IPS DF 6.9 (cell line): ENCODE measurements at regions not wholly inside any gene's neighbourhood (a gene's known extent, or its start where the extent isn't known, plus 50 kb on each side); places are given as distances from the start of the nearest gene placed in this dataset.

Experiments
- DNase-seq: peaks from one replicate; pipeline ENCODE4 v3.0.0-alpha.2; 2013; ENCODE audit warnings: low read depth, low spot score
- H3K27ac ChIP-seq: one replicate; pipeline ENCODE4 v1.5.1; 2013; ENCODE audit warnings: low read length, control low read depth
- H3K27me3 ChIP-seq: 2 replicates; pipeline ENCODE4 v1.6.1; 2013; ENCODE audit warnings: mild to moderate bottlenecking, low read length; ENCODE audit not compliant: control insufficient read depth, insufficient read depth
- H3K36me3 ChIP-seq: 2 replicates; pipeline ENCODE4 v1.6.1; 2013; ENCODE audit warnings: low read length; ENCODE audit not compliant: control insufficient read depth, insufficient read depth
- H3K4me1 ChIP-seq: 2 replicates; pipeline ENCODE4 v1.6.1; 2013; ENCODE audit warnings: low read length; ENCODE audit not compliant: control insufficient read depth, insufficient read depth
- H3K4me3 ChIP-seq: 2 replicates; pipeline ENCODE4 v1.5.1; 2013; ENCODE audit warnings: mild to moderate bottlenecking, low read length
- H3K9me3 ChIP-seq: 2 replicates; pipeline ENCODE4 v1.6.1; 2013; ENCODE audit warnings: low read length, inconsistent platforms; ENCODE audit not compliant: control insufficient read depth, insufficient read depth
- WGBS: extraction: QIAGEN DNeasy Blood & Tissue Kit; methylation state at CpG from one replicate; pipeline ENCODE4 v1.1.7; 2013; ENCODE audit warnings: mixed read lengths, missing lambda C conversion rate; ENCODE audit not compliant: insufficient read length, insufficient coverage; 5-methylcytosine and 5-hydroxymethylcytosine counted together

DNA sequence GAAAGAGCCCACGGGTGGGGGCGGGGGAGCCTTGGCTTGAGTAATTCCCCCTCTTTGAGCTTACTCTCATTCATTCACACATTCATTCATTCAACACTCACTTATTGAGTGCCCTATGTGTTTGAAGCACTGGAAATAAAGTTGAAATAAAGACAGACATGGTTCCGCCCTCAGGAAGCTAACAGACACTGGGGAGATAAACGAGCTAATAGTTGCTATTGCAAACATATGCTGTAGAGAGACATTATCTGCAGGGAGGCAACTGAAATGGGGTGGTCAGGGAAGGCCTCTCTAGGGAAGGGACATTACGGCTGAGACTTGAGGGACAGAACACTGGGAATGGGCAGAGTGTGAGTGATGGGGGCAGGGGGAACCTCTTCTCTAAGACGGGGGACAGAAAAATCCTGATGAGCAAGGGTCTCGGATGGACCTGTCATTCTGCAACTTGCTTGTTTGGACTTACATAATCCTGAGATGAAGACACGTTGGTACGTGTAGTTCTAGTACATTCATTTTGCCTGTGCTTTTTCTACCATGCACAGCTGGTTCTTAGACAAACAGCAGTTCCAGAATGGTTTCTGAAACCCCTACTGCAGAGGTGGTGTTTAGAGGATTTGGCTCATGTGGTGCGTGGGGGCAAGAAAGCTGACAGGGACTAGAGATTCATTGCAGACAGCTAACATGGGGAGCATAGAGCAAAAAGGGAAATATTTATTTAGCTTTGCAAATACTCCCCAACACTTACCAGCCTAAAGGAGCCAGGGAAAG is 71.1 kb upstream of the BLCAP start:
- DNase-seq = no peak
- no peak overlapping the region for H3K4me3 ChIP-seq
- H3K27me3 ChIP-seq = no peaks in the 10 kb centered on the region
- H3K27ac ChIP-seq = no peak overlapping the region
- no CpG with 5 or more reads among the region's 10 CpGs for WGBS
- H3K4me1 ChIP-seq = peaks cover 1% of the 10 kb centered on the region; the same call in 1 of the 2 replicates
- H3K36me3 ChIP-seq = no peaks in the 10 kb centered on the region
- no peaks in the 10 kb centered on the region for H3K9me3 ChIP-seq

DNA sequence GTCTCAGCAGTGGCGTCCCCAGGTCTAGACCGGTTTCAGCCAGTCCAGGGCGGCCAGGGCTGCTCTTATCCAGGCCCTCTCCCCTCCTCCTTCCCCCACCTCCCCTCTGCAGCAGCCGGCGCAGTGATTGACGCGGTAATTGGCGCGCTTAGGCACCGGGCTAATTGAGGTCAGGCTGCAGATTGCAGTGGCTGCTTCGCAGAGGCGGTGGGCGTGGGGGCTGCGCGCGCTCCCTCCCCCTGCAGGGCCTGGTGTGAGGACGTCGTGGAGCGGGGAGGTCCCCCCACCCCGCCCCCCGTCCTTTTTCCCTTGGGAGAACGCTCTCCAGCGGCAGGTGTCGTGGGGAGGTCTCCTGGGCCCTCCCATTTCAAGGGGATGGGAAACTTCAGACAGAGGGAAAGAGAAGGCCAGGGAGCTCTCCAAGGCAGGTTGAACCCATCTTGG is 70.4 kb upstream of the BLCAP start:
- no peaks in the 10 kb centered on the region for H3K27me3 ChIP-seq
- no peaks in the 10 kb centered on the region for H3K36me3 ChIP-seq
- no CpG with 5 or more reads among the region's 24 CpGs for WGBS
- H3K27ac ChIP-seq = no peak overlapping the region
- peak overlapping the region; percentile 12; the same call in 1 of the 2 replicates for H3K4me3 ChIP-seq
- H3K4me1 ChIP-seq = peaks cover 1% of the 10 kb centered on the region; the same call in 1 of the 2 replicates
- no peaks in the 10 kb centered on the region for H3K9me3 ChIP-seq
- DNase-seq = no peak

DNA sequence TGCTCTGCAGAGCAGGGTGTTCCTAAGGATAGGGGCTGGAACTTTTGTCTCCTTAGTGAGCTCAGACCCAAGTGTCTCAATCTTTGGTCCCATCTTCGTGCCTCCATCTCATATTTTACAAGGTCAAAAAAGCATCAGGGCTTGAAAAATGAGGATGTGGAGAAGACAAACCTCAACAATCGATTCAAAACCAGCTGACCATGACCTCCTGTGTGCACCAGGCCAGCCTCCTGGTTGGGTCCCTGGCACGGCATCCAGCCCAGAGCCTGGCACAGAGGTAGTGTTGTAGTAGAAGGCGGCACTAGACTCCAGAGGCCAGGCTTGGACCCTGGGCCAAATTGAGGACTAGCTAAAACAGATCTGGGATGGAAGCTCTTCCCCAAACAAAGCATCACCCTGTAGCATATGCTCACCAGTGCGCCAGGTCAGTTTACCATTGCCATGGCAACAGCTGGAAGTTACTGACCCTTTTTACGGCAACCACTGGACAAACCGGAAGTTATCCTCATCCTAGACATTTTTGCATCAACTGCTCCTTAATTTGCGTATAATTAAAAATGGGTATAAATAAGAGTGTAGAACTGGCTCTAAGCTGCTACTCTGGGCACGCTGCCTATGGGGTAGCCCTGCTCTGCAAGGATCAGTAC is 69.3 kb upstream of the BLCAP start:
- peaks cover 1% of the 10 kb centered on the region; the same call in 1 of the 2 replicates for H3K4me1 ChIP-seq
- H3K36me3 ChIP-seq = no peaks in the 10 kb centered on the region
- H3K27ac ChIP-seq = no peak overlapping the region
- DNase-seq = no peak
- H3K9me3 ChIP-seq = no peaks in the 10 kb centered on the region
- WGBS = no CpG with 5 or more reads among the region's 9 CpGs
- H3K27me3 ChIP-seq = no peaks in the 10 kb centered on the region
- H3K4me3 ChIP-seq = no peak overlapping the region

DNA sequence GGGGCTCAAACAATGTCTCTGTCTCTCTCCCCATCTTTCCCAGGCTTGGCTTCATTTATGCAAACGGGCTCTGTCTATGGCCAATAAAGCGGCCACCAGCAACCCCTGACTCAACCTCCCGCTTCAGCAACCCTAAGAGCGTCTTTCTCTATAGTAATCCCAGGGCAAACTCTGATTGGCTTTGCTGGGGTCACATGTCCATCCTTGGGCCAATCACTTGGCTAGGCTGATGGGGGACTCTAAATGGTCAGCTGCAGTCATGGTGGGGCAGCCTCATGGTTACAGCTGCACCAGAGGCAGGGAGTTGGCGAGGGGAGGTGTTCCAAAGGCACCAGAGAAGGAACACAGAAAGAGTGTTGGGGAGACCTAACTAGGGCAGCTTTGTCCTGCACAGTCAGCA is 68.5 kb upstream of the BLCAP start:
- WGBS = no CpG with 5 or more reads among the region's 5 CpGs
- H3K4me1 ChIP-seq = peaks cover 1% of the 10 kb centered on the region; the same call in 1 of the 2 replicates
- no peak overlapping the region for H3K4me3 ChIP-seq
- no peaks in the 10 kb centered on the region for H3K27me3 ChIP-seq
- no peak overlapping the region for H3K27ac ChIP-seq
- no peak for DNase-seq
- H3K36me3 ChIP-seq = no peaks in the 10 kb centered on the region
- no peaks in the 10 kb centered on the region for H3K9me3 ChIP-seq

DNA sequence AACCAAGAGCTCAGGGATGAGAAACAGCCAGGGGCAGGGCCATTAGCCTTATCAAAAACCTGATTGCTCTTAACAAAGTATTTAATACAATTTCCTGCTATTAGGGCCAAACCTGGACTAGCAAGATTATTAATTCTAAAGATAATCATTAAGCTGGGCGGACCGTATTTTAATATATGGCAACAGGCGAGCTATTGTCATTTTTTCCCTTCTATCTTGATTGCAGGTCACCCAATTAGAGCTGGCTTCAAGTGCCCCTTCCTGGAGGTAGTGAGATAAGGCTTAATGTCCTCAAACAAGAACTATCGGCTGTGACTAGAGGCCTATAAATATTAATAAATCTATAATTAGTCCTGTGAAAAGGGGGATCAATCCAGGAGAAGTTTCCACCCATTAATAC is 66.0 kb upstream of the BLCAP start:
- Histone ChIP-seq H3K27ac (no peak overlapping the region), H3K9me3 (no peaks in the 10 kb centered on the region), H3K36me3 (no peaks in the 10 kb centered on the region), H3K4me3 (no peak overlapping the region), H3K27me3 (no peaks in the 10 kb centered on the region), H3K4me1 (peaks cover 1% of the 10 kb centered on the region; the same call in 1 of the 2 replicates)
- no CpG with 5 or more reads among the region's 4 CpGs for WGBS
- DNase-seq = no peak

DNA sequence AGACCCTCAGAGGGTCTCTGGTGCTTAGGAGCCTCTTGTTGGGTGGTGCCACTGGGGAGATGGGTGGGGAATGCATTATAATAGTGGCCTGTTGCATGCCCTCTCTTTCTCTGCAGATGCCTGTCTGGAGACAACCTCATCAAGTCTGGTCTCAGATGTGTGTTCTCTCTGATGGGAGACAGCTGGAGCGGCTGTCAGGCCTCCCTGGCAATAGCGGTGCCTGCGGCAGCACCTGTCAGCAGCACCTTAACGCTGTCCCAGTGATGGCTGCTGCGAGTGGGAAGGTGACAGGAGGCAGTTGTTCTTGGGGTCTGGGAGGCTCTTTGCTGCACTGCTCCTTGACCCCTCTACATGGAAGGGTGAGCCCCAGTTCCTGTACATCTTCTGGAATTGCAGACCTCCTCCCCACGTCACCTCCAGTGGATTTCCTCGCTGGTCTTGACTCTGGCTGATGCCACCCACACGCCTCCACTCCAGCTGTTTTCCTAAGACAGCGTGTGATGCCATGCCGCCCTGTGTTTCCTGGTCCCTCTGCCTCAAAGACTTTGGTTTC is 63.3 kb upstream of the BLCAP start:
- H3K27ac ChIP-seq = no peak overlapping the region
- no peak for DNase-seq
- H3K36me3 ChIP-seq = no peaks in the 10 kb centered on the region
- no CpG with 5 or more reads among the region's 10 CpGs for WGBS
- H3K27me3 ChIP-seq = no peaks in the 10 kb centered on the region
- H3K4me3 ChIP-seq = no peak overlapping the region
- H3K4me1 ChIP-seq = no peaks in the 10 kb centered on the region
- H3K9me3 ChIP-seq = no peaks in the 10 kb centered on the region

DNA sequence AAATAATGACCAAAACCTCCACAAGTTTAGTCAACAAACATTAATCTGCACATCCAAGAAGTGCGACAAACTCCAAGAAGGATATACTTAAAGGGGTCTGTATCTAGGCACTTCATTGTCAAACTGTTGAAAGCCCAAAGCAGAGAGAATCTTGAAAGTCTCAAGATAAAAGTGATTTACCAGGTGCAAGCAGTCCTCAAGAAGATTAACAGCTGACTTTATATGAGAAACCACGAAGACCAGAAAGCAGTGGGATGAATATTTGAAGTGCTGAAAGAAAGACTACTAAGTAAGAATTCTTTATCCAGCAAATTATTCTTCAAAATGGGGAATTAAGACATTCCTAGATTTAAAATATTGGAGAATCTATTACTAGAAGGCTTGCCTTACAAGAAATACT is 58.4 kb upstream of the BLCAP start:
- DNase-seq = no peak
- H3K27me3 ChIP-seq = no peaks in the 10 kb centered on the region
- H3K27ac ChIP-seq = no peak overlapping the region
- no peaks in the 10 kb centered on the region for H3K4me1 ChIP-seq
- no CpG with 5 or more reads among the region's 2 CpGs for WGBS
- no peaks in the 10 kb centered on the region for H3K9me3 ChIP-seq
- H3K36me3 ChIP-seq = no peaks in the 10 kb centered on the region
- H3K4me3 ChIP-seq = no peak overlapping the region

DNA sequence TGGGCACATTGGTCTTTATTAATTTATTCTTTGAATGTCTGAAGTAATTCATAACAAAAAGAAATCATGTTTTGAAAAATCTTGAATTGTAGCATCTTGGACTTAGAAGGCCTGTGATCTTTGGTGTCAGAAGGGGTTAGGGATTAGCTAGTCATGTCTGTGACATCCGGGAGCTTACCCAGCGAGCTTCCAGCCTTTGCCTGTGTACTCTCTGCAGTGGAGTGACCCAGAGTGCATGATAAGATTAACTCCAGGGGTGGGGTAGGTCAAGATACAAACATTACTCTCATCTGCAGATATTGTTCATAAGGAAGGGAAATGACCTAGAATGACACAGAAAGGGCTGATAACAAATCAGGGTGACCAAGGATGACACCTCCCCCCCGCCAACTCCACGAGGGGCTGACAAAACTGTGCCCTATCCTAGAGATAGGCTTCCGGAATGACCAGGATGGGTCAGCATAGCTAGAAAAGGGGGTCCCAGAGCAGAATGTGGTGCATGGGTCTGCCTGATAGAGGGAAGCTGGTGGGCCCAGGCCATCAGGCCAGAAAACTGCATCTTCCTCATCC is 56.6 kb upstream of the BLCAP start:
- H3K27ac ChIP-seq = no peak overlapping the region
- H3K4me1 ChIP-seq = no peaks in the 10 kb centered on the region
- no peak for DNase-seq
- no peaks in the 10 kb centered on the region for H3K9me3 ChIP-seq
- H3K36me3 ChIP-seq = no peaks in the 10 kb centered on the region
- H3K4me3 ChIP-seq = no peak overlapping the region
- H3K27me3 ChIP-seq = no peaks in the 10 kb centered on the region
- WGBS = no CpG with 5 or more reads among the region's 5 CpGs

DNA sequence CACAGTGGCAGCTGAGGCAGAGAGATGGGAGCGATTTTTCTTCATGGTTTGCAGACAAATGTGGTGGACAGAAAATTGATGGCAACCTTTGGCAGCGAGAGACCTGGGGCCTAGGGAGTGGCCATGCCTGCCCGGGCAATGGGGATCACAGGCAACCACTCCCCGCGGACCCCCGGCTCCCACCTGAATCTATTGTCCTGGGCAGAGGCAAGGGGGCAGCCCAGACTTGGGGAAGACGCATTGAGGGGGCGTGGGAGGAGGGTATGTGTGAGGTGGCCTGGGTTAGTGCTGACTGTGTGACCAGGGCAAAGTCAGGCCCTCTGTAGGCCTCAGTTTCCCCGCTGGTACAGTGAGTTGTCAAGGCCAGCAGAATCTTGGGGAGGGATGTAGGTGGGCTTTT is 53.6 kb upstream of the BLCAP start:
- Histone ChIP-seq H3K36me3 (no peaks in the 10 kb centered on the region), H3K4me3 (no peak overlapping the region), H3K27ac (no peak overlapping the region), H3K27me3 (no peaks in the 10 kb centered on the region), H3K9me3 (no peaks in the 10 kb centered on the region), H3K4me1 (no peaks in the 10 kb centered on the region)
- no peak for DNase-seq
- WGBS = no CpG with 5 or more reads among the region's 9 CpGs

DNA sequence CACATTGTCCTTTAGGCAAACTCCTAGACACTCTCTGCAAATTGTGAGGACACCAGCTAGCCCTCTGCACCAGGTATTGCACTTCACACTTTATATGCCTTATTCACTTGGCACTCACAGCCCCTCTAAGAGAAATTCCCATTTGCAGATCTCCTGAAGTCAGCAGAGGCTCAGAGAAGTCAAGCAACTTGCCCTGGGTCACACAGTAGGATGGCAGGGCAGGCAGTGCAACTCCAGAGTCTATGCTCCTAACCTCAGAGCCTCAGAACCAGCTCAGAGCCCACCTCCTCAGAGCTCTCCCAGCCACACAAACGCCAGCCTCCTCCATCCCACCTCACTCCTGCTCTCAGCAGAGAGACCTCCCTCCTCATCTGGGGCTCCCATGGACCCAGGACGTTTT is 52.4 kb upstream of the BLCAP start:
- H3K4me1 ChIP-seq = no peaks in the 10 kb centered on the region
- no peak overlapping the region for H3K27ac ChIP-seq
- WGBS = no CpG with 5 or more reads among the region's 2 CpGs
- no peak for DNase-seq
- H3K36me3 ChIP-seq = no peaks in the 10 kb centered on the region
- no peaks in the 10 kb centered on the region for H3K27me3 ChIP-seq
- H3K4me3 ChIP-seq = no peak overlapping the region
- H3K9me3 ChIP-seq = no peaks in the 10 kb centered on the region
